HCT116 (cell line): ENCODE measurements at regions not wholly inside any gene's neighbourhood (a gene's known extent, or its start where the extent isn't known, plus 50 kb on each side); places are given as distances from the start of the nearest gene placed in this dataset.
"Not testable (repeated sequence)": the region's sequence is repeated elsewhere in the genome, so short reads cannot be mapped to it uniquely, and the experiment has no call there.

Experiments used
- ATAC-seq: fragments of 200-7000 bp; cut with Tn5 transposase; 2 replicates; pipeline ENCODE4 v1.9.1; 2020; ENCODE audit warnings: mild to moderate bottlenecking, moderate library complexity
- BruUV-seq: library from RNA; stranded (reverse); fragments of 400-500 nt; replicated peaks from 2 replicates; lab custom pipeline; 2021; lab: Mats Ljungman, UMichigan
- CTCF ChIA-PET: fragments of 300-600 bp; sonication (Branson Sonifier 250); formaldehyde crosslinking; loops from one replicate; lab custom pipeline; 2021; ENCODE audit warnings: antibody characterized with exemption; lab: Charles Lee
- POLR2A ChIA-PET: fragments of 300-600, 350-600 bp; sonication (Branson Sonifier 250); formaldehyde crosslinking; loops from one replicate; lab custom pipeline; 2021; ENCODE audit warnings: antibody characterized with exemption; lab: Charles Lee
- RAD21 ChIA-PET, 2 experiments: fragments of 300-600 bp; sonication (Branson Sonifier 250); formaldehyde crosslinking; loops; one replicate each; lab custom pipeline; 2023; ENCODE audit warnings: low total read pairs in 2 of 2; ENCODE audit not compliant: uncharacterized antibody in 2 of 2, unreplicated experiment in 2 of 2, low non-redundant PET in 1 of 2; lab: Charles Lee
- DNase-seq: peaks from one replicate; pipeline ENCODE4 v3.0.0-alpha.2; 2010; ENCODE audit warnings: low read depth, low spot score
- H2AFZ ChIP-seq: fragments of 200-600 bp; shearing (Covaris generic), sonication (generic); 2 replicates; pipeline ENCODE4 v1.6.1; 2017; ENCODE audit warnings: low read depth, mixed run types, mixed read lengths, antibody characterized with exemption, low read length; ENCODE audit not compliant: poor library complexity, severe bottlenecking
- H3K27ac ChIP-seq: 2 replicates; pipeline ENCODE4 v1.5.1; 2012; ENCODE audit warnings: low read depth, low read length
- H3K27me3 ChIP-seq: fragments of 200-600 bp; sonication (generic); 2 replicates; pipeline ENCODE4 v1.6.1; 2016; ENCODE audit warnings: mixed run types, low read length, mixed read lengths; ENCODE audit not compliant: insufficient read depth
- H3K36me3 ChIP-seq, 2 experiments: fragments of 200-500 bp in 1 of 2; fragments of 200-600 bp in 1 of 2; sonication (Bioruptor generic) in 1 of 2; sonication (generic) in 1 of 2; 2 replicates each; pipeline versions ENCODE4 v1.5.1 to v1.6.1; 2014 to 2016; ENCODE audit warnings: low read length in 2 of 2, inconsistent platforms in 1 of 2, mixed read lengths in 1 of 2, mixed run types in 1 of 2; ENCODE audit not compliant: insufficient read depth in 2 of 2, control insufficient read depth in 1 of 2
- H3K4me1 ChIP-seq, 2 experiments: fragments of 200-600 bp in 1 of 2; sonication (generic) in 1 of 2; 2 replicates each; pipeline versions ENCODE4 v1.5.1 to v1.6.1; 2012 to 2017; ENCODE audit warnings: low read length in 2 of 2, inconsistent platforms in 1 of 2, mild to moderate bottlenecking in 1 of 2, mixed read lengths in 1 of 2, mixed run types in 1 of 2, moderate library complexity in 1 of 2; ENCODE audit not compliant: insufficient read depth in 2 of 2, control insufficient read depth in 1 of 2
- H3K4me2 ChIP-seq: fragments of 200-600 bp; sonication (generic); 2 replicates; pipeline ENCODE4 v1.6.1; 2017; ENCODE audit warnings: mixed run types, low read length, mixed read lengths
- H3K4me3 ChIP-seq, 2 experiments: fragments of 200-600 bp in 1 of 2; sonication (generic) in 1 of 2; replicated peaks in 1 of 2; 2 replicates each; pipeline ENCODE4 v1.5.1; 2011 to 2016; ENCODE audit warnings: low read length in 2 of 2, control low read depth in 1 of 2, low read depth in 1 of 2, mild to moderate bottlenecking in 1 of 2, mixed read lengths in 1 of 2, mixed run types in 1 of 2
- H3K79me2 ChIP-seq: fragments of 200-600 bp; sonication (generic); 2 replicates; pipeline ENCODE4 v1.6.1; 2017; ENCODE audit warnings: mild to moderate bottlenecking, mixed run types, low read length, moderate library complexity, mixed read lengths; ENCODE audit not compliant: insufficient read depth
- H3K9ac ChIP-seq: fragments of 200-600 bp; sonication (generic); 2 replicates; pipeline ENCODE4 v1.6.1; 2016; ENCODE audit warnings: low read length, mixed read lengths
- H3K9me2 ChIP-seq: fragments of 200-600 bp; sonication (generic), shearing (Covaris generic); 2 replicates; pipeline ENCODE4 v1.6.1; 2017; ENCODE audit warnings: mixed run types, mild to moderate bottlenecking, moderate library complexity; ENCODE audit not compliant: insufficient read depth
- H3K9me3 ChIP-seq, 2 experiments: fragments of 200-500 bp in 1 of 2; fragments of 200-600 bp in 1 of 2; sonication (Bioruptor generic) in 1 of 2; sonication (generic) in 1 of 2; 2 replicates each; pipeline ENCODE4 v1.6.1; 2014 to 2017; ENCODE audit warnings: low read length in 2 of 2, mixed read lengths in 2 of 2, inconsistent platforms in 1 of 2, low read depth in 1 of 2, mild to moderate bottlenecking in 1 of 2, mixed run types in 1 of 2, moderate library complexity in 1 of 2; ENCODE audit not compliant: control insufficient read depth in 1 of 2, insufficient read depth in 1 of 2
- H4K20me1 ChIP-seq: fragments of 200-600 bp; sonication (generic), shearing (Covaris generic); 2 replicates; pipeline ENCODE4 v1.6.1; 2017; ENCODE audit warnings: mixed run types, mild to moderate bottlenecking, moderate library complexity; ENCODE audit not compliant: insufficient read depth
- ATF3 ChIP-seq: IDR thresholded peaks from 2 replicates; pipeline ENCODE4 v1.6.1; 2012
- CEBPB ChIP-seq: IDR thresholded peaks from 2 replicates; pipeline ENCODE4 v1.6.1; 2012; ENCODE audit warnings: low read depth
- EZH2 ChIP-seq: fragments of 200-600 bp; sonication (generic); IDR thresholded peaks from 2 replicates; pipeline ENCODE4 v1.6.1; 2017; ENCODE audit warnings: antibody characterized with exemption, mixed run types
- EZH2phosphoT487 ChIP-seq: fragments of 200-600 bp; IDR thresholded peaks from 2 replicates; pipeline ENCODE4 v1.6.1; 2018; ENCODE audit warnings: antibody characterized with exemption, borderline replicate concordance
- FOSL1 ChIP-seq: IDR thresholded peaks from 2 replicates; pipeline ENCODE4 v1.6.1; 2012; ENCODE audit warnings: low read depth
- JUND ChIP-seq: IDR thresholded peaks from 2 replicates; pipeline ENCODE4 v1.6.1; 2012
- MAX ChIP-seq: IDR thresholded peaks from 2 replicates; pipeline ENCODE4 v1.6.1; 2012
- POLR2A ChIP-seq: IDR thresholded peaks from 2 replicates; pipeline ENCODE4 v1.7.0; 2011; ENCODE audit warnings: borderline replicate concordance; ENCODE audit not compliant: insufficient read depth, insufficient read length; ENCODE audit errors: extremely low read depth
- RAD21 ChIP-seq: IDR thresholded peaks from 2 replicates; pipeline ENCODE4 v1.6.1; 2012; ENCODE audit warnings: low read depth, mild to moderate bottlenecking
- REST ChIP-seq: IDR thresholded peaks from 2 replicates; pipeline ENCODE4 v1.6.1; 2012; ENCODE audit warnings: low read depth
- TCF7L2 ChIP-seq: IDR thresholded peaks from 2 replicates; pipeline ENCODE4 v1.7.0; 2011; ENCODE audit warnings: borderline replicate concordance, inconsistent platforms; ENCODE audit not compliant: insufficient read depth, insufficient read length; ENCODE audit errors: extremely low read depth
- ZNF274 ChIP-seq: fragments of 200-500 bp; sonication (Bioruptor generic); IDR thresholded peaks from 2 replicates; pipeline ENCODE4 v1.6.1; 2014; ENCODE audit warnings: mild to moderate bottlenecking, low read depth, low read length, inconsistent platforms
- intact Hi-C: fragments of 100-400 bp; cut with micrococcal nuclease; formaldehyde crosslinking; loops from 2 replicates; pipeline ENCODE4 v1.10.0; 2022

- ChIA-PET CTCF (no interaction called here), POLR2A (no interaction called here), RAD21 (no interaction called here)
- H2AFZ ChIP-seq: no peak overlapping the region
- no peak overlapping the region for H3K4me2 ChIP-seq
- H3K9me2 ChIP-seq: no peaks in the 10 kb centered on the region
- peaks cover 0 to 4% of the 10 kb centered on the region in 2 experiments; a peak in 1 of 4 replicates for H3K9me3 ChIP-seq
- no peaks in the 10 kb centered on the region for H3K4me1 ChIP-seq
- H3K27me3 ChIP-seq: no peaks in the 10 kb centered on the region
- no peak overlapping the region for H3K27ac ChIP-seq
- TF ChIP-seq EZH2phosphoT487: no peak
- TF ChIP-seq RAD21: no peak
- no peak for TF ChIP-seq ZNF274
- no peak for TF ChIP-seq MAX
- no peak for TF ChIP-seq FOSL1
- TF ChIP-seq POLR2A: no peak
- no peak for TF ChIP-seq CEBPB
- no peak for TF ChIP-seq TCF7L2
- no peak for TF ChIP-seq EZH2
- TF ChIP-seq ATF3: no peak
- no peak for TF ChIP-seq REST
- TF ChIP-seq JUND: no peak
- DNase-seq (no peak), ATAC-seq (no peak)
- intact Hi-C loops: no loop called here
- H3K9ac ChIP-seq: no peak overlapping the region
- no peak overlapping the region for H3K4me3 ChIP-seq
- no peaks in the 10 kb centered on the region for H3K36me3 ChIP-seq
- H4K20me1 ChIP-seq: no peaks in the 10 kb centered on the region
- no peaks in the 10 kb centered on the region for H3K79me2 ChIP-seq
- no TSS peak for BruUV-seq
Measured at GRCh38 chr9:26500471-26500870, 392.1 kb downstream of the CAAP1 start.

- H3K4me2 ChIP-seq, H3K27ac ChIP-seq, H3K79me2 ChIP-seq, RAD21 ChIA-PET, POLR2A ChIA-PET, H3K9me3 ChIP-seq, H3K27me3 ChIP-seq, H4K20me1 ChIP-seq, intact Hi-C loops, H3K4me1 ChIP-seq, CTCF ChIA-PET, H2AFZ ChIP-seq, H3K9me2 ChIP-seq, H3K4me3 ChIP-seq, H3K9ac ChIP-seq, BruUV-seq, DNase-seq, ATAC-seq, H3K36me3 ChIP-seq: not testable (repeated sequence)
Measured at GRCh38 chr9:26492608-26493521, 399.7 kb downstream of the CAAP1 start.
